Erythroblast (primary cell): ENCODE measurements at regions not wholly inside any gene's neighbourhood (a gene's known extent, or its start where the extent isn't known, plus 50 kb on each side); places are given as distances from the start of the nearest gene placed in this dataset.

Source experiments
- GATA1 ChIP-seq: IDR thresholded peaks from 2 replicates; pipeline ENCODE4 v1.6.1; 2011; ENCODE audit warnings: low read depth, mild to moderate bottlenecking, control low read depth, low read length, moderate library complexity
- POLR2A ChIP-seq: IDR thresholded peaks from 2 replicates; pipeline ENCODE4 v1.6.1; 2011; ENCODE audit warnings: mild to moderate bottlenecking, low read length

GRCh38 chr17:6299275-6299674 is 135.6 kb downstream of the AIPL1 start:
- no peak for TF ChIP-seq POLR2A
- no peak for TF ChIP-seq GATA1
